GM12872 (cell line): ENCODE measurements at regions not wholly inside any gene's neighbourhood (a gene's known extent, or its start where the extent isn't known, plus 50 kb on each side); places are given as distances from the start of the nearest gene placed in this dataset.

ENCODE experiments used
- CTCF ChIP-seq: IDR thresholded peaks from 3 replicates; pipeline ENCODE4 v1.5.1; 2011; ENCODE audit warnings: low read depth, mild to moderate bottlenecking, low read length, moderate library complexity; ENCODE audit not compliant: insufficient read depth

GRCh38 chr12:127496255-127496654 is 770.7 kb upstream of the TMEM132C start:
- no peak for TF ChIP-seq CTCF

GRCh38 chr12:127500512-127501035 is 766.4 kb upstream of the TMEM132C start:
- TF ChIP-seq CTCF, result no peak

- no peak for TF ChIP-seq CTCF
These were observed 765.1 kb upstream of the TMEM132C start for GRCh38 chr12:127501916-127502315.

- no peak for TF ChIP-seq CTCF
These were observed 763.7 kb upstream of the TMEM132C start for GRCh38 chr12:127503246-127503645.

GRCh38 chr12:127504874-127505273 is 762.1 kb upstream of the TMEM132C start:
- no peak for TF ChIP-seq CTCF

GRCh38 chr12:127507341-127507740 is 759.6 kb upstream of the TMEM132C start:
- no peak for TF ChIP-seq CTCF

GRCh38 chr12:127509066-127509778 is 757.7 kb upstream of the TMEM132C start:
- TF ChIP-seq CTCF, result no peak

GRCh38 chr12:127515941-127516340 is 751.0 kb upstream of the TMEM132C start:
- TF ChIP-seq CTCF, result no peak
